GM19452 (cell line): ENCODE measurements at regions not wholly inside any gene's neighbourhood (a gene's known extent, or its start where the extent isn't known, plus 50 kb on each side); places are given as distances from the start of the nearest gene placed in this dataset.

Experiments
- ATAC-seq: cut with Tn5 transposase; IDR thresholded peaks from one replicate; pipeline ENCODE4 v1.9.1; 2021; ENCODE audit not compliant: unreplicated experiment

DNA sequence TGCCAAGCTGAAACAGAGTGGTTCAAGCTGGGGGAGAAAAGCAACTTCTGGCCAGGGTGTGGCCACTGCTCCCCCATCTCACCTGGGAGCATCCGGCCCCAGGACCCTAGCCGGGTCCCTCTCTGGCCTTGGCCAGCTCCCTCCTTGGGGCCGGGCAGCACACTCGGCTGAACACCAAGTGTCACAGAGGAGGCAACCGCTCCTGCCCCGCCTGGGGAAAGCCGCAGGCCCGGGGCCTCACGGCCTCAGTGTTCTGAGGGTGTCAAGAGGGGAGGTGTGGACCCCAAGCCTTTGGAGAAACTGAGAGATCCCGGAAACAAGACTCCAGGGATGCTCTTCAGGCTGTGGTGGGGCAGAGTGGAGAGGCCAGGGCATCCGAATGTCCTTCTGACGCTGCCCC, 88.4 kb downstream of the ENGASE start:
- no peak for ATAC-seq

DNA sequence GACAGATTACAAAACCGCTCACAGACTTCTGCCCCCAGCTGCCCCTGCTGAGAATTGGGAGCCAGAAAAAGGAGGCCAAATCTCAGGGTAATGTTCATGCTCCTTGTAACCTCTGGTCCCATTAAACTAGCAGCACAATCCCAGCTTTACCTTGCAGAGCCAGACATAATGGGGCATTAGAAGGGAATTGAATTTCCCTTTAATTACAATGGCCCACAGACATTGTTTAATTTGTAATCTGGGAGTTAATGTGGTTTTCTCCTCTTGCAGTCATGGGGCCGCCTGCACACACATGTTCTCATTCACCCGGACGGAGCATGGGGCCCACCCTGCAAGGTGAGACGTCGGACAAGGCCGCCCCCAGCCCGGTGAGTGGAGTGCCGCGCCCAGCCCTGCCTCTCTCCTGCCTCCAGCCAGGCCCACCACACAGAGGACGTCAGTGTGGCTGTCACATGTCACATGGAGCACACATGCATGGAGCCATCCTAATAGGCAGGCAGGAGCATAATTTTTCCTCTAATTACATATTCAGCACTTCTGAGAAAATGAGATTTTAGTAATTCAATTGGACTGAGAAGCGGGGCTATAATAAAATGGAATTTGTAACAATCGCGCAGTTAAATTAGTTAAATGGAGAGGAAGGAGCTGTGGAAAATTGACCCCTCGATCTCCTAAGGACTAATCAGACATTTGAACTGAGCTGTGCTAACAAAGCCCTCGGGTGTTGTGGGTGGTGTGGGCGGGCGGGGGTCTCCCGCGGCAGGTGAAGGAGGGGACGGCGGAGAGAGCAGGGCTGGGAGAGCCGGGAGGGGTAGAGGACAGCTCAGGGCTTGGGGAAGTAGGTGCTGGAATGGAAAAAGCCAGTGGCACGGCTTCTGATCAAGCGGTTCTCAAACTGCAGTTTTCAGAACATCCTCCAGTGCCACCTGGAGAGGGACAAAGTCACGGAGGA, 87.7 kb downstream of the ENGASE start:
- ATAC-seq, result no peak

DNA sequence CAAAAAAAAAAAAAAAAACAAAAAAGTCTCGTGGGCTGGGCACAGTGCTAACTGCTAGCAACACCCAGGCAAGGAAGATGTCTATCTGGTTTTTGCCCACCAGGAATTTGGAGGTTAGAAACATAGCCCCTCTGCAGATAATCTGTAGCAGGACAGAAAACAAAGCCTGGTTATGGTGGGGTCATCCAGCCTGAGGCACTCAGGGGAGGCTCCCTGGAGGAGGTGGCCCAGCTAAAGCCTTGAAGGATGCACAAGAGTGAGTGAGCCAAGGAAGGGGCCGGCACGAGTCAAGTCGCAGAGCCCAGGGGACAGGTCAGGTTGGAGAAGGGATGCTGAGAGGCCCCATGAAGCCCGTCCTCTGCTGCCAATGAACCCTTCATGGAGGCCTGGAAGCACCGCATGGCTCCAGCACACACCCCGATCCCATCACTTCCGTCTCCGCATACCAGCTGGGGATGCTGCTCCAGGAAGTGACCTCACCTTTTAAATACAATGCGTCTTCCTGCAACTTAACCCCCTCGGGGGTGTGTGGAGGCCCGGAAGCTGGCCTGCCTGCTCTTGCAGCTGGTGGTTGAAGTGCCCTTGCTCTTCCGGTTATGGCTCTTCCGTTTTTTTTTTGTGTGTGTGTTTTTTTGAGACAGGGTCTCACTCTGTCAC, 86.5 kb downstream of the ENGASE start:
- no peak for ATAC-seq

DNA sequence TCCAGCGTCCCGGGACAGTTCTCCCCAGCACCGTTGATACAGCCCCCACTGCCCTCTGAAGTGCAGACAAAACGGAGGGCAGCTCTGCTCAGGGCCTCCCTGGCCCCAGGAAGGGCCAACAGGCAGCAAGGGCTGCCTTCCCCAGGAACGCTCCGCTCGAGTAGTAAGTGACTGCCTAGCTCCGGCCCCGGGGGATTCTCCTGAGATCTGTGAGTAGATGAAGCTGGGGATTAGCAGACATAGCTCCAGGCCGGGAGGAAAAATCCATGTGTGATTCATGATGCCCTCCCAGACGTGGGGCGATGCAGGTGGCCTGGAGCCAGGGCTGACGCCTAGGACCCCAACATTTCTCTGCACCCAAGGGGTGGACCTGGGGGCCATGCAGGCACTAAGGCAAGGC, 85.3 kb downstream of the ENGASE start:
- no peak for ATAC-seq

DNA sequence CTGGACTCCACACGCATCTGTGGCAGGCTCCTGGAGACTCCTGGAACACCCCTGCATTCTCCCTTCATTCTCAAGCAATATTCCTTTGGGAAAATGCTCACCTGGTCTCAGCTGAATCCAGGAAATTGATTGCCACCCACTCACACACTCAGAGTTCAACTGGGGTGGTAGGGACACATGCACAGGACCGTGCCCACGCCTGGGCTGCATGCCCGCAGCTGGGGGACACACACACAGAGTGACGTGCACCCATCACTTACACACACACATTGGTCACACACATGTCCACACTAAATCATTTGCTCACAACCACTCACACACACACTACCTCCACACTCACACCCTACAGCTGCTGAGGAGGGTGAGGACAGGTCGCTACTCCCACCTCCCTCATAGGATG, 84.8 kb downstream of the ENGASE start:
- no peak for ATAC-seq

DNA sequence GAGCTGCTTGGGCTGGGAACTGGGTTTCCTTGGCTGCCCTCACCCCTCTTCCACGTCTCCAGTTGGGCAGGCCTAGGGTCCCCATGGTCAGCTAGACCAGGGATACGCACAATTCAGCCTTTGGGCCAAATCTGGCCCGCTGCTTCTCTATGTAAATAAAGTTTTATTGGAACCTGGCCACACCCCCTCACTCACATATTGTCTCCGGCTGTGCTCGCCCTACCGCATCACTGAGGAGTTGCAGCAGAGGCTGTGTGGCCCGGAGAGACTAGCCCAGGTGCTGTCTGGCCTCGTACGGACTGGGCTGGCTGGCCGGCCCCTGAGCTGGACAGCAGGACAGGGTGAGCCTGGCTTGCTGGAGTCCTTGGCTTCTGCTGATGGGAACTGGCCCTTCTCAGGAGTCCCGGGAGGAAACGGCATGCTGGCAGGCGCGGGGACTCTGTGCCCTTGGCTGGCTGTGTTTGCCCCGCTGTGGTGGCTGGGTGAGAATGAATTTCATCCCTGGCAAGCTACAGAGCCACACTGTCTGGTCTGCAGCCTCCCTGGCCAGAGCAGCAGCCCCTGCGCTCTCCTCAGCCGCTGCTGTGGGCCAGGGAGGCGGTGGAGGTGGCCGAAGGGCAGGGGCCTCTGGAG, 82.0 kb downstream of the ENGASE start:
- no peak for ATAC-seq

DNA sequence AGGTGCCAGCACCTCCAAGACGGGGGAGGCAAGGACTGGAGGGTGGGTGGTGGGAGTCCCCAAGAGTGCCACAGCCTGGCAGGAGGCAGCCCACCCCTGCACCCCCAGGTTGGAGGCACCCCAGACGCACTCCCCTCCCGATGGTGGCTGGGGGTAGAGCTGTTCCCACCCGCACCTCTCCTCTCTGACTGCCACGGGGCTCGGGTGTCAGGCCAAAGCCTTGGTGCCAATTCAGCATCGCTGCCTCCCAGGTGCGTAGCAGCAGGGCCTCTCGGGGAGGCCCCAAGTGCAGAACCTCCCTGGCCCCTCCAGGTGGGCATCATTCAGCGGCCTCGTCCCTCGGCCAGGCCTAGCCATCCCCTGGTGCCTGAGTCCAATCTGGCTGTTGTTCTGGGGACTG, 81.1 kb downstream of the ENGASE start:
- ATAC-seq, result no peak

DNA sequence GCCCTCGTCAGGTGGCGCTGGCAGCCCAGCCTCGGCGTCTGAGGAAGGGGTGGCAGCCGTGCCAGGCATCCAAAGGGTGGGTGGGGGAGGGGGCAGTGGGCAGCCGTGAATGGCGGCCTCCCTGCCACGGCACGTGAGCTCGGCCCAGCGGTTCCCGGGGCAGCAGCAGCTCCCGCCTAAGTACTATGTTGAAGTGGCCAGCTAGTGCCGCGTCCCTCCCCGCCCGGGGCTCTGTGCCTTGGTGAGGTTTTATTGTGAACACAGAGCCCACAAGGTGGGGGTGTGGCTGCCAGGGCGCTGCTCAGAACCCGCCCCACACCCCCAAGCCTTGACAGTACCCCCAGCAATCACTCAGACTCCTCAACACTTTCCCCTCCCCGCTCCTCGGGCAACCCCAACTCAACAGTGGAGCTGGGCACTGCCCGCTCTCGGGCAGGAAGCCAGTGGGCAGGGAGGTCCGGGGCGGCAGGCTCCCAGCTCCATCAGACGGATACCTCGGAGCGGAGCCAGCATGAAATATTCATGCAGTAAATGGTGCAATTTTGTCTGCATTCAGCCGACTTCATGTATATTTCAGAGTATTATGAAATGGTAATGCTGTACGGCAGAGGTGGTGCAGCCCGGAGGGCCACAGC, 80.4 kb downstream of the ENGASE start:
- ATAC-seq, result no peak

DNA sequence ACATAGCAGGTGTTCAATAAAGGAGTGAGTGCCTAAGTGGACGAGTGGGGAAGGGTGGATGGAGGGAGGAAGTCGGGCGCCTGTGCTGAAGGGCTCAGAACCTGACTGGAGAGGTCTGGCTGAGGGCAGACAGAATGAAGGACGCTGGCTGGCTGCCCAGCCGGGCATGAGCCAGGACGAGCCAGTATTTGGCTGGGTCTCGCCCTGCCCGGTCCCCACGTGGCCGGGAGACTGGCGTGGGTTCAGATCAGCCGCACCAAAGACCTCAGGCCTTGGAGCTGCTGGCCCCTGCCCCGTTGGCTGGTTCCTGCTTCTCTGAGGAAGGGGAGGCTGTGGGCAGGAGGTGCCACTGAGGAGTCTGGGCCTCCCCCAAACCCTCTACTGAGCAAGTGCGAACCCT, 79.8 kb downstream of the ENGASE start:
- ATAC-seq, result no peak

DNA sequence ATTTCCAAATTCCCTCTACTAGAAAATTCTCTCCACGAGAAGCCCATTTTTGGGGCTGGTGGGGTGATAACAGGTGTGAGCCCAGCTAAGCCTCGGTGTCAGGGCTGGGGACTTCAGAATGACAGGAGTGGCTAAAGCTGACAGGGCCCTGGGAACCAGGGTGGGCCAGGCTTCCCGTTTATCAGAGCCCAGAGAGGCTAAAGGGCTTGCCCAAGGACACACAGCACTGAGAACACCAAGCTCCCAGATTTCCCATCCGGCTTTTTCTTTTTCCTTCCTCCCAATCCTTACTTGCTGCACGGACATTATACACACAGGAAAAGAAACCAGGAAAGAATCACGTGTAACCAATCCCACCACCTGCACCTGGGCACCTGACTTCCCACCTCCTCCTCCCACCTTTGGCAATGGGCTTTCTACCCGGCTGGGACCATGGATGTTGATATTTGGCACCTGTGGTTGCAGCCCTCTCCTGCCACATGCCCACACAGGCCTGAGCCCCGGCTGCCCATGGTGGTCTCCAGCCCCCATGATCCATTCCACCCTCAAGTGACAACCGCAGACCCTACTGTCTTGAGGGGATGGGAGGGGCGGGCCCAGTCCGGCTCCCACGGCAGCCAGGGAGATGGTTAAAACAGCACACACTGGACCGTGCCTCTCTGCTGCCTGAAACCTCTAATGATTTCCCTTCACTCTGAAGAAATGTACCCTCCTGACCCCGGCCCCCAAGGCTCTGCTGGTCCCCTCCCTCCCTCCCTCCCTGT, 78.9 kb downstream of the ENGASE start:
- ATAC-seq, result no peak

DNA sequence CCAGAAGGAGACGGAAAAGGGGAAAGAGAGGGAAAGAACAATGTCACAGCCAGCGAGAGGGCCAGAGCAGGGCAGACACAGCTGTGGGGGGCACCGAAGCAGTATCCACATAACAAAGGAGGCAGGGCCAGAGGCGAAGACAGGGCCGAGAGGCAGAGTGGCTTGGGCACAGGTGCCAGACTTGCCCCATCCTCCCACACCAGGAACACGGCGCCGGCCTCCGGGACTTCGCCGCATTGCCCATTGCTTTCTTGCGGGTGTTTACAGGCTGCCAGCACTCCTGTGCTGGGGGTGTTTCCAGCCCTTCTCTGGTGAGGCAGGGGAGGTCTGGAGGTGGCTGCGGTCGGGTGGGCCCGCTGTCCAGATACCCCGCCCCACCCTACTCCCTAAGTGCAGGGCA, 78.0 kb downstream of the ENGASE start:
- ATAC-seq, result no peak

DNA sequence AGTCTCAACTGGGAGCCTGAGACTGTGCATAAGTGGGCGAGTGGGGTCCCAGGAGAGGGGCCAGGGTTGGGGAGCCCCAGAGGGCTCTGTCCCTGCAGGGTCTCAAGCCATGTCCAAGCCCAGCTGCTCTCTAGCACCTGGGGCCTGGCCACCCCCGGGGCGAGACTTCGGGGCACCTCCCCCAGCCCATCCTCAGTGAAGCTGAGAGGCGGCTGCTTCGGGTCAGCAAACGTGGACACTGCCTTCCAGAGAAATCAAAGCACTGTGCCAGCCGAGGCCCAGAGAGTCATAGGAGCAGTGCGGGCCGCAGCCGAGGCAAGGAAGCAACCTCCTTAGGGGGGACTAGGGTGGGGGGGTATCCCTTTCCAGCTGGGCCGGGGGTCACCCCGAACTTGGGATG, 77.5 kb downstream of the ENGASE start:
- ATAC-seq, result no peak

DNA sequence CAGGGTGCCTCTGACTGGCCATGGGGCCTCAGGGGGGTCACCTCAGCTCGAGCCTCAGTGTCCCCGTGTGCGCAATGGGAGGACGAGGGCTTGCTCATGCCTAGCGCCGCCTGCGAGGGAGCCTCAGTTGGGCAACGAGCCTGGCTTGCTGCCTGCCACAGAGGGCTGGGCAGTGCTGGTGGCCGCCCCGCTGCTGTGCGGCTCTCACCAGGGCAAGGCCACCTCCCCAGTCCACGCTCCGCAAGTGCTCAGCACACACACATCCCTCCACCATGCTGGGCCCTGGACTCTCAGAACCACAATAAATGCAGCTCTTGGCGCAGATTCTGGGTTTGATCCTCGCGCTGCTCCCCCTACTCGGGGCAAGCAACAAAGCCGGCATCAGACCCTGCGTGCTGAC, 76.2 kb downstream of the ENGASE start:
- no peak for ATAC-seq

DNA sequence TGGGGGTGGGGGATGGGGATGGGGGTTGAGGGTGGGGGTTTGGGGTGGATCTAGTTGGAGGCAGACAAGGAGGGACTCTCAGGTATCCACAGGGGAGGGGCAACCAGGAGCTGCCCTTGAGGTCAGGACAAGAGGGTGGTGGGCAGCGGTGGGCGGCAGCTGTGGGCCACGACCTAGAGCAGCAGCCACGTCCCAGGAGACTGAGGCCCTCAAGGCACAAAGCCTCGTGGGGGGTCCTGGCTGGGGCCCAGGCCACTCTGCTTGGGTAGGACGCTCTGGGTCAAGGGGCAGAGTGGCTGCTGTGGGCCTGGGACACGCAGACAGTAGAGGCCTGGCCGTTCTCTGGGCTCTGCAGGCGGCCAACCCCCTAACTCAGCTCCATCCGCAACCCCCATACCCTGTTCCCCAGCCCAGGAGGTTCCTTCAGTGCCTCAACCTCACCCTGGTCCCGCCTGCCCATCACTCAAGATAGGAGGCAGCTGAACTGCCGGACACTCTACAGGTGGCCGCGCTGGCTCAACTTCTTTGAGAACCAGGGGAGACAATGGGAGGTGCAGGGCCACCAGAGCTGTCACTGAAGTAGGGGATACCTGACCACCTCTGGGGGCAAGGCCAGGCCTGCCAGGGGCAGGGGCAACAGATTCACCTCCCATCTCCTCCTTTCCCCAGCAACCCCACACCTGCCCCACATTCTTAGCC, 75.6 kb downstream of the ENGASE start:
- ATAC-seq, result no peak

DNA sequence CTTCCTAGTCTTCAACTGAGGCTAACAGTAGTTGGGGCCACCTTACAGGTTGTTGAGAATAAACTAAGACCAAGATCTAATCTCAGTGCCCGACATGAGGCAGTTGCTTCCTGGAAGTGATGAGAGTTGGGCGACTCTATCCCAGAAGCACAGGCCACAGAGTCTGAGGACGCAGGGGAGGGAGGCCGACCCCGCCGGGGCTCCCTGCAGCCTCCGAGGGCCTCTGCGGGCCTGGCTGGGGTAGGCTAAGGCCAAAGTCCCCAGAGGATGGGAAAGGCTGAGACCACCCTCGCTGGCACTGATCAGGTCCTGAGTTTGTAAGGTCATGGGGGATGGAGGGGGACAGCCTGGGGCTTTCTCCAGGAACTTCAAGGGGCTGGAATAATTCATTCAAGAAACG, 74.0 kb downstream of the ENGASE start:
- no peak for ATAC-seq

DNA sequence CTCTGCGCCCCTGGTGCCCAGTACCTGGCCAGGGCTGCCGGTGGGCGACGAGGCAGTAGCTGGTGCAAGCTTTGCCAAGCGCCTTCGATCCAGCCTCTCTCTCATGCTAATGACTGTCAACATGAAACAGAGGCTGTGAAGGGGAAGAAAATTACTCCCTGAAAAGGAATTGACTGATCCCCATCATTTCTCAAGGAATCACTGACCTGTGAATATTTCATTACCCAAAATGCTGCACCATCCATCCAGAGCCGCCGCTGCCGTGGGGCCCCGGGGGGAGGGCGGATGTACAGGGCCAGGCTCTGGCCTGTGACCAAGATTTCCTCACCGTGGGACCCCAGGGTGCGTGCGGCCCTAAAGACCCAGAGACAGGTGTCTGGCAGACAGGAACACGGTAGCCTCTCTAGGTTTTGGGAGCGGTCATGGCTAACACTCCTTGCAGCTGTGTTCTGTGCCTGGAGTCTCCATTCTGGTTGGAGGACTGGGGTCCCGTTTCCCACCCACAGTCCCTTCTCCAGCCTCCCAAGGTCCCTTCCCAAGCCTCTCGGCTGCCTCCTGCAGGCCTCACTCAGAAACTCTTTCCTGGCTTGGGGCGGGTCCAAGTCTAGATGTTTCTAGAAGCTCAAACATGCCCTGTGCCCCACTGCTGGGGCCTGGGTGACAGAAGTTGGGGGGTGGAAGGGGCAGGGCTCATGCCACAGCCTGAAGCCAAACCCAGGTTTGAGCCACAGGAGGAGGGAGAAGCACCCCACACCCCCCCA, 73.3 kb downstream of the ENGASE start:
- no peak for ATAC-seq

DNA sequence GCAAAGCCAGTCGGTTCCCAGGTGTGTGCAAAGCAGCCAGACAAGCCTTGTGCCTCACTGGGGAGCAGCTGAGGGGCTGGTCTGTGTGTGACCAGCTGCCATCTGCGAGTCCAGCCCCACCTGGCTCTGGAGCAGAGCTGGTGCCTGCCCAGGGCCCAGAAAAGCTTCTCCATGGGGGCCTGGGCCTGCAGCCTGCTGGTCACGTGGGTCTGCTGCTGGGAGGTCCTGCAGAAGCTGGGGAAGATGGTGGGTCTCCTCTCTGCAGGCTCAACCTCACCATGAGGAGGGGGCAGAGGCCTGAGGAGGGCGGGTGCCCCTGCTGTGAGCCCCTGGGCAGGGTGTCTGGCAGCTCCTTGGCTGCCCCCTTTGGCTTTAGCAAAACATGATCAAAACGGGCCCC, 71.9 kb downstream of the ENGASE start:
- ATAC-seq, result no peak

DNA sequence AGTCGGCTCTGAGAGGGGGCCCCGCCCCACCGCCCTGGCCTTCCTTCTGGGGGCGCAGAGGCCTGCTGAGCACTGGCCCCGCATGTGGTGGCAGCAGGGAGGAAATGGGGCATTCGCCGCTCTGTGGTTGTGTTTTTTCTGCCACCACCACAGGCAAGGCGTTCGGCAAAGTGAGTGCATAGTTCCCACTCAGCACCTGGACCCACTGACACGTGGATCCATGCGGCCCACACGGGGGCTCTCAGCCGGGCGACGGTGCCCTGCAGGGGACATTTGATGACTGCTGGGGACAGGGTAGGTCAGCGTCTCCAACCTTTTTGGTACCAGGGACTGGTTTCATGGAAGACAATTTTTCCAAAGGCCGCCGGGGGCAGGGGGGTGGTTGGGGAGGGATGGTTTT, 70.9 kb downstream of the ENGASE start:
- ATAC-seq, result no peak

DNA sequence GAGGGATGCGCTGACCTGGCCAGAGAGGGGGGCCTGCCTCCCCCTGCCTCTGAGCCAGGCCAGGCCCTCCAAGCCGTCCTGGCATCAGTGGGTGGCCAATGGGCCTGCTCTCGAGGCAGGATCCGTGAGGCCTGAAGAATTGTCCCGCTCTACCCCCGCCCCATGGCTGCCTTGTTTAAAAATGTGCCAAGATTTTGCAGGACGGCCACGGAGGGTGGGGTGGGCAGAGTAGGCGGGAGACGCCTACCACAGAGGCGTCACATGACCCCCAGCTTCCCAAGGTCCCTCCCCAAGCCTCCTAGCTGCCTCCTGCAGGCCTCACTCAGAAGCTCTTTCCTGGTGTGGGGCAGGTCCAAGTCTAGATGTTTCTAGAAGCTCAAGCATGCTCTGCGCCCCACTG, 69.5 kb downstream of the ENGASE start:
- no peak for ATAC-seq

DNA sequence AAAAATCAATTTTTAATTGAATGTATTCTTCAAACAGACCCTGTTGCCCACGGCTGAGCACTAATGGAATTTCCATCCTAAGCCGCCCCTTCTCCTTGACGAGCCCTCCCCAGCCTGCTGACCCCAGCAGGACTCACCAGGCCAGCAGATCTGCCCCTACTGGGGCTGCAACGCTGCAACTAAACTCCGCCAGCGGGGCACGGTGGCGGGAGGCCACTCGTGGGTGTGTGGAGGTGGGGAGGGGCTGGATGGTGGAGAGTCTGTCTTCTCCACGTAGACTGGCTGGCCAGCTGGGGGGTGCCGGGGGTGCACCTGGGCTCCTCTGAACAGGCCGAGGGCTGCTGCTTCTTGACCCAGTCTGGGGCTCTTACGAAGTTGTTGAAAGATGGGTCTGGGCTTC, 67.8 kb downstream of the ENGASE start:
- ATAC-seq, result no peak
